ENCODE measurements at regions not wholly inside any gene's neighbourhood (a gene's known extent, or its start where the extent isn't known, plus 50 kb on each side); places are given as distances from the start of the nearest gene placed in this dataset.

GRCh38 chr3:23741036-23741706 lies 64.6 kb upstream of the UBE2E1 start:
- Mint-ChIP-seq H3K27me3 (no peaks in the 10 kb centered on the region), H3K27ac (no peak overlapping the region), H3K4me1 (peaks cover 2% of the 10 kb centered on the region), H3K4me3 (no peak overlapping the region), H3K9me3 (ENCODE audit: insufficient read depth) (no peaks in the 10 kb centered on the region)
- ChIA-PET POLR2A (no interaction called here), CTCF (no interaction called here)
- no peak overlapping the region for H3K4me2 ChIP-seq (replicated peaks; ENCODE audit: low read depth, low read length, poor library complexity, severe bottlenecking)
- peaks cover 0 to 2% (median 0%) of the 10 kb centered on the region in 3 donors for H3K9me3 ChIP-seq (ENCODE audit: control extremely low read depth in 1 of 3, control insufficient read depth in 2 of 3, insufficient read depth in 1 of 3, low read length in 2 of 3)
- H3K27me3 ChIP-seq (replicated peaks in 1 of 4; ENCODE audit: control extremely low read depth in 1 of 4, control insufficient read depth in 3 of 4, insufficient read depth in 4 of 4, low read length in 3 of 4): no peaks in the 10 kb centered on the region
- no peak overlapping the region for H3K27ac ChIP-seq (ENCODE audit: low read length in 2 of 2)
- intact Hi-C loops (cut with micrococcal nuclease): no loop called here
- H3K9ac ChIP-seq (ENCODE audit: low read length): no peak overlapping the region
- no peak for TF ChIP-seq EZH2 (IDR thresholded peaks at IDR 0.05; ENCODE audit: borderline replicate concordance, insufficient read depth, low read depth, low read length, poor library complexity, severe bottlenecking)
- no peak for TF ChIP-seq CTCF (IDR thresholded peaks at IDR 0.05)
- 73% methylated on average over 3 of the region's 7 CpGs for WGBS (ENCODE audit: insufficient coverage)
- H3K4me1 ChIP-seq (ENCODE audit: control insufficient read depth in 2 of 2, insufficient read depth in 2 of 2, low read length in 2 of 2): no peaks in the 10 kb centered on the region
- no peaks in the 10 kb centered on the region for H4K20me1 ChIP-seq (ENCODE audit: control insufficient read depth, insufficient read depth, low read length, poor library complexity, severe bottlenecking)
- no peak overlapping the region for H3K4me3 ChIP-seq (ENCODE audit: control extremely low read depth in 1 of 5, extremely low read depth in 1 of 5, insufficient read depth in 1 of 5, low read depth in 2 of 5, low read length in 4 of 5)
- no peaks in the 10 kb centered on the region for H3K79me2 ChIP-seq (ENCODE audit: control insufficient read depth, insufficient read depth, low read length)
- H3K36me3 ChIP-seq (replicated peaks in 1 of 2; ENCODE audit: control extremely low read depth in 1 of 2, control insufficient read depth in 1 of 2, extremely low read depth in 1 of 2, insufficient read depth in 2 of 2, low read length in 1 of 2): no peaks in the 10 kb centered on the region
- ATAC-seq (ENCODE audit: low read depth) (no peak), DNase-seq (no peak)
- no peak overlapping the region for H2AFZ ChIP-seq (ENCODE audit: insufficient read depth, low read depth, low read length, poor library complexity, severe bottlenecking)

- POLR2A ChIA-PET: interaction anchor here (0.6 kb wide), 1 partner anchor 17 kb away, joined by 11 read pairs; no protein-coding TSS in a partner anchor
- Mint-ChIP-seq H3K9me3 (ENCODE audit: insufficient read depth) (no peaks in the 10 kb centered on the region), H3K4me3 (no peak overlapping the region), H3K27me3 (no peaks in the 10 kb centered on the region), H3K27ac (no peak overlapping the region), H3K4me1 (peaks cover 4% of the 10 kb centered on the region)
- ATAC-seq (ENCODE audit: low read depth): no peak
- no peaks in the 10 kb centered on the region for H3K4me1 ChIP-seq (ENCODE audit: control insufficient read depth in 2 of 2, insufficient read depth in 2 of 2, low read length in 2 of 2)
- no peak for TF ChIP-seq EZH2 (IDR thresholded peaks at IDR 0.05; ENCODE audit: borderline replicate concordance, insufficient read depth, low read depth, low read length, poor library complexity, severe bottlenecking)
- no peak for TF ChIP-seq CTCF (IDR thresholded peaks at IDR 0.05)
- CTCF ChIA-PET: no interaction called here
- H2AFZ ChIP-seq (ENCODE audit: insufficient read depth, low read depth, low read length, poor library complexity, severe bottlenecking): no peak overlapping the region
- no peak overlapping the region for H3K4me3 ChIP-seq (ENCODE audit: control extremely low read depth in 1 of 5, extremely low read depth in 1 of 5, insufficient read depth in 1 of 5, low read depth in 2 of 5, low read length in 4 of 5)
- no peak overlapping the region for H3K4me2 ChIP-seq (replicated peaks; ENCODE audit: low read depth, low read length, poor library complexity, severe bottlenecking)
- no peak for DNase-seq
- H3K9ac ChIP-seq (ENCODE audit: low read length): no peak overlapping the region
- intact Hi-C loops (cut with micrococcal nuclease): no loop called here
- no peaks in the 10 kb centered on the region for H4K20me1 ChIP-seq (ENCODE audit: control insufficient read depth, insufficient read depth, low read length, poor library complexity, severe bottlenecking)
- no peak overlapping the region for H3K27ac ChIP-seq (ENCODE audit: low read length in 2 of 2)
- WGBS (ENCODE audit: insufficient coverage): 97% methylated on average over 20 of the region's 24 CpGs
- H3K9me3 ChIP-seq (ENCODE audit: control extremely low read depth in 1 of 3, control insufficient read depth in 2 of 3, insufficient read depth in 1 of 3, low read length in 2 of 3): peaks cover 0 to 2% (median 0%) of the 10 kb centered on the region in 3 donors
- no peaks in the 10 kb centered on the region for H3K36me3 ChIP-seq (replicated peaks in 1 of 2; ENCODE audit: control extremely low read depth in 1 of 2, control insufficient read depth in 1 of 2, extremely low read depth in 1 of 2, insufficient read depth in 2 of 2, low read length in 1 of 2)
- no peaks in the 10 kb centered on the region for H3K79me2 ChIP-seq (ENCODE audit: control insufficient read depth, insufficient read depth, low read length)
- no peaks in the 10 kb centered on the region for H3K27me3 ChIP-seq (replicated peaks in 1 of 4; ENCODE audit: control extremely low read depth in 1 of 4, control insufficient read depth in 3 of 4, insufficient read depth in 4 of 4, low read length in 3 of 4)
Observed at GRCh38 chr3:23743141-23743784, 62.5 kb upstream of the UBE2E1 start.

Data from B cell (primary cell).